ENCODE measurements at regions not wholly inside any gene's neighbourhood (a gene's known extent, or its start where the extent isn't known, plus 50 kb on each side); places are given as distances from the start of the nearest gene placed in this dataset.

DNA sequence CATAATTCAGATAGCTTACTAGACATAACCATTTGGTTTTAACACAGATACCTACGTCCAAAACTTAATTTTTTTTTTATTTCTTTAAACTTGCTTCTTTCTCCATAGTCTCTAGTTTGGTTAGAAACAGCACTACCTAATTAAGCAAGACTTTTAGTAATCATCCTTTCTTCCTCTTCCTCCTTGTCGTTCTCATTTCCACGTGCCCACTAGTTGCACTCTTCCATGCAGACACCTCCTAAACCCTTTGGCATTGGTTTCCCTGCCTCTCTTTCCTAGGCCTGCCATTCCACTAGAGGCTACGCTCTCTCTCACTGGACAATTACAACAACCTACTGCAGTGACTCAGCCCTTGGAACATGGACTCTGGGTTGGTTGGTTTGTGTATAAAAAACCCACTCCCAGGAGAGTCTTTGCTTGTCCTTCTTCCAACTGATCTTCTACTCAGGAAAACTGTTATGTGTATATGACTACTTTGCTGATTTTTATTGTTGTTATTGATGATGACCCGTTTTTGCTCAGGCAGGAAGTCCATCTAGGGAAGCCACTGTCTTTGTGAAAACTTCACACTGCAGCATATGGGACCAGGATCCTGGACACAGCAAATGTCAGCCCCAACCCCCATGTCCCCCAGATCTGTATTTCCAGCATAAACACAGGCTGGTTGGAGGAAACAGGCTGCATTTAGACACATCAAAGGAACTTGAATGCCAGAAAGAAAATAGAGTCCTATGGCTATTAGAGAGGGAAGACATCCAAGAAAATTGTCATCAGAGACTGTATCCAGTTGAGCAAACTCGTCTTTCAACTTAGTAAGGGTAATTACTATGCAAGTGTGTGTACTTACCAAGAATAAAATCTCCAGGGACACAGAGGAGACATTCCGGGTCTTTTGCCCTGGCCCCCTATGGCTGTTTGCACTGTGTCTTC, 503.2 kb downstream of the GADD45G start:
- H2AFZ ChIP-seq (ENCODE audit: control insufficient read depth, low read length), result no peak overlapping the region
- FAIRE-seq, result no peak
- no peak overlapping the region for H3K4me2 ChIP-seq (ENCODE audit: control insufficient read depth, extremely low read depth, insufficient read depth, low read depth, low read length)
- no peak for TF ChIP-seq EZH2 (IDR thresholded peaks at IDR 0.05; ENCODE audit: low read length)
- TF ChIP-seq, protein P1, sequence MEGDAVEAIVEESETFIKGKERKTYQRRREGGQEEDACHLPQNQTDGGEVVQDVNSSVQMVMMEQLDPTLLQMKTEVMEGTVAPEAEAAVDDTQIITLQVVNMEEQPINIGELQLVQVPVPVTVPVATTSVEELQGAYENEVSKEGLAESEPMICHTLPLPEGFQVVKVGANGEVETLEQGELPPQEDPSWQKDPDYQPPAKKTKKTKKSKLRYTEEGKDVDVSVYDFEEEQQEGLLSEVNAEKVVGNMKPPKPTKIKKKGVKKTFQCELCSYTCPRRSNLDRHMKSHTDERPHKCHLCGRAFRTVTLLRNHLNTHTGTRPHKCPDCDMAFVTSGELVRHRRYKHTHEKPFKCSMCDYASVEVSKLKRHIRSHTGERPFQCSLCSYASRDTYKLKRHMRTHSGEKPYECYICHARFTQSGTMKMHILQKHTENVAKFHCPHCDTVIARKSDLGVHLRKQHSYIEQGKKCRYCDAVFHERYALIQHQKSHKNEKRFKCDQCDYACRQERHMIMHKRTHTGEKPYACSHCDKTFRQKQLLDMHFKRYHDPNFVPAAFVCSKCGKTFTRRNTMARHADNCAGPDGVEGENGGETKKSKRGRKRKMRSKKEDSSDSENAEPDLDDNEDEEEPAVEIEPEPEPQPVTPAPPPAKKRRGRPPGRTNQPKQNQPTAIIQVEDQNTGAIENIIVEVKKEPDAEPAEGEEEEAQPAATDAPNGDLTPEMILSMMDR (optimal IDR thresholded peaks at IDR 0.05 in 1 of 3, IDR thresholded peaks at IDR 0.05 in 1 of 3, conservative IDR thresholded peaks at IDR 0.05 in 1 of 3; ENCODE audit: extremely low read depth in 1 of 3, insufficient read depth in 2 of 3, low read length in 3 of 3), result no peak
- H3K36me3 ChIP-seq (ENCODE audit: control insufficient read depth in 2 of 2, extremely low read depth in 1 of 2, insufficient read depth in 2 of 2, low read length in 2 of 2), result no peaks in the 10 kb centered on the region
- no peaks in the 10 kb centered on the region for H3K27me3 ChIP-seq (ENCODE audit: control insufficient read depth, extremely low read depth, insufficient read depth, low read length)
- H3K4me3 ChIP-seq (ENCODE audit: control insufficient read depth in 2 of 3, extremely low read depth in 1 of 3, insufficient read depth in 2 of 3, low read depth in 1 of 3, low read length in 3 of 3), result no peak overlapping the region
- no peaks in the 10 kb centered on the region for H4K20me1 ChIP-seq (ENCODE audit: control insufficient read depth, extremely low read depth, insufficient read depth, low read length)
- peaks cover 12% of the 10 kb centered on the region for H3K4me1 ChIP-seq (ENCODE audit: control insufficient read depth, extremely low read depth, insufficient read depth, low read length)
- no peak overlapping the region for H3K27ac ChIP-seq (ENCODE audit: control insufficient read depth, insufficient read depth, low read length)
- no peak overlapping the region for H3K9ac ChIP-seq (ENCODE audit: control insufficient read depth, extremely low read depth, insufficient read depth, low read length)
- dilution Hi-C loops (cut with MboI; ENCODE audit: extremely low pct_ligation_motif_present, low sequenced_read_pairs), result loop anchor here (10.0 kb wide), 1 partner anchor 503 kb away; the partner anchor contains the start of gene GADD45G
- H3K9me3 ChIP-seq (ENCODE audit: control insufficient read depth, low read depth, low read length), result no peaks in the 10 kb centered on the region
- DNase-seq (ENCODE audit: low read depth, low spot score), result no peak
- no peaks in the 10 kb centered on the region for H3K9me1 ChIP-seq (ENCODE audit: control insufficient read depth, extremely low read depth, insufficient read depth, low read length)
- no peaks in the 10 kb centered on the region for H3K79me2 ChIP-seq (ENCODE audit: control insufficient read depth, insufficient read depth, low read length)

DNA sequence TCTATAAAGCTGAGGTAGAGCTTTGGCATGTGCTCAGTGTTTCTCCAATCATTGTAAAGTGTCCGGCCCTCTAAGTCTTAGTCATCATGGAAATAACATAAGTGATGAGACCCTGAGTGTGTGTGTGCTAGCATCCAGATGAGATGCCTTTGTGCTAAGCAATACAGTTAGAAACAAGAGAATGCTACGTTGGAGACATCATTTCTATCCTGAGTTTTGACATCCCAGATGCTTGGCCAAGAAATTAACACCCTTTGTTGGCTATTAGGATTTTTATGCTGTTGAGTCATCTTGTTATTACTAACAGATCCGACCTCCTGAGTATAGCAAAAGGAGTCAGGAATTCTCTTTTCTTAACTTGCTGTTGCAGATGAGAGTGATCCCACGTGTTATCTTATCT, 508.0 kb downstream of the GADD45G start:
- Histone ChIP-seq H3K4me1 (ENCODE audit: control insufficient read depth, extremely low read depth, insufficient read depth, low read length) (peaks cover 25% of the 10 kb centered on the region), H4K20me1 (ENCODE audit: control insufficient read depth, extremely low read depth, insufficient read depth, low read length) (no peaks in the 10 kb centered on the region), H3K36me3 (ENCODE audit: control insufficient read depth in 2 of 2, extremely low read depth in 1 of 2, insufficient read depth in 2 of 2, low read length in 2 of 2) (no peaks in the 10 kb centered on the region), H3K79me2 (ENCODE audit: control insufficient read depth, insufficient read depth, low read length) (no peaks in the 10 kb centered on the region), H3K27me3 (ENCODE audit: control insufficient read depth, extremely low read depth, insufficient read depth, low read length) (no peaks in the 10 kb centered on the region), H2AFZ (ENCODE audit: control insufficient read depth, low read length) (no peak overlapping the region), H3K9me3 (ENCODE audit: control insufficient read depth, low read depth, low read length) (no peaks in the 10 kb centered on the region), H3K27ac (ENCODE audit: control insufficient read depth, insufficient read depth, low read length) (no peak overlapping the region), H3K4me3 (ENCODE audit: control insufficient read depth in 2 of 3, extremely low read depth in 1 of 3, insufficient read depth in 2 of 3, low read depth in 1 of 3, low read length in 3 of 3) (no peak overlapping the region), H3K9me1 (ENCODE audit: control insufficient read depth, extremely low read depth, insufficient read depth, low read length) (no peaks in the 10 kb centered on the region), H3K9ac (ENCODE audit: control insufficient read depth, extremely low read depth, insufficient read depth, low read length) (no peak overlapping the region), H3K4me2 (ENCODE audit: control insufficient read depth, extremely low read depth, insufficient read depth, low read depth, low read length) (no peak overlapping the region)
- no peak for TF ChIP-seq EZH2 (IDR thresholded peaks at IDR 0.05; ENCODE audit: low read length)
- TF ChIP-seq, protein P1 (optimal IDR thresholded peaks at IDR 0.05 in 1 of 3, IDR thresholded peaks at IDR 0.05 in 1 of 3, conservative IDR thresholded peaks at IDR 0.05 in 1 of 3; ENCODE audit: extremely low read depth in 1 of 3, insufficient read depth in 2 of 3, low read length in 3 of 3), result no peak
- dilution Hi-C loops (cut with MboI; ENCODE audit: extremely low pct_ligation_motif_present, low sequenced_read_pairs), result no loop called here
- no peak for DNase-seq (ENCODE audit: low read depth, low spot score)
- peak; percentile 5 for FAIRE-seq

Measured in keratinocyte (primary cell).